Breast epithelium (tissue), 3 donors: ENCODE measurements at regions not wholly inside any gene's neighbourhood (a gene's known extent, or its start where the extent isn't known, plus 50 kb on each side); places are given as distances from the start of the nearest gene placed in this dataset.

Source experiments
- POLR2A ChIP-seq: fragments of 450-650 bp; IDR thresholded peaks from one replicate; pipeline ENCODE4 v1.6.1; 2016; ENCODE audit warnings: antibody characterized with exemption, mild to moderate bottlenecking, moderate library complexity
- POLR2AphosphoS5 ChIP-seq, 3 donors: sonication (generic); formaldehyde crosslinking; IDR thresholded peaks; one replicate each; pipeline ENCODE4 v1.6.1; 2017; ENCODE audit warnings: antibody characterized with exemption in 3 of 3
- TF ChIP-seq, protein P1 (sequence below), 3 donors: fragments of 450-650 bp; IDR thresholded peaks; one replicate each; pipeline ENCODE4 v1.5.1; 2016 to 2017; ENCODE audit warnings: antibody characterized with exemption in 3 of 3, mild to moderate bottlenecking in 3 of 3, moderate library complexity in 3 of 3

DNA sequence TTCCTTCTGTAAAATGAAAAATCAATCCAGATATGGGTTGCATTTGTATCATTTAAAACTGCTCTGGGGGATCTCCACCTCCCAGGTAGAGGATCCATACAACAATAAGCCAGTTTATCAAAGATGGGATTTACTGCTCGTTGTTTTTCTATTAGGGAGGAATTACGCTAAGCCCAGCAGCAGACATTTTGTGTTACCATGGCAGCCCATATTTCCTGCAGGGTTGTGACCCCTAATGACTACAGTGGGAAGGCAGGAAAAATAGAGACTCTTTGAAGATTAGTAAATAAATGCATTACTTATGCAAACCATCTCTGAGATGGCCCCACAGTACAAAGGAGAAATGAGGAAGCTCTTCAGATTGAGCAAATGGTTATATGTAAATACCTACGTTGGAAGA, 253.4 kb upstream of the GPR101 start:
- no peak for TF ChIP-seq POLR2A
- TF ChIP-seq, protein P1, sequence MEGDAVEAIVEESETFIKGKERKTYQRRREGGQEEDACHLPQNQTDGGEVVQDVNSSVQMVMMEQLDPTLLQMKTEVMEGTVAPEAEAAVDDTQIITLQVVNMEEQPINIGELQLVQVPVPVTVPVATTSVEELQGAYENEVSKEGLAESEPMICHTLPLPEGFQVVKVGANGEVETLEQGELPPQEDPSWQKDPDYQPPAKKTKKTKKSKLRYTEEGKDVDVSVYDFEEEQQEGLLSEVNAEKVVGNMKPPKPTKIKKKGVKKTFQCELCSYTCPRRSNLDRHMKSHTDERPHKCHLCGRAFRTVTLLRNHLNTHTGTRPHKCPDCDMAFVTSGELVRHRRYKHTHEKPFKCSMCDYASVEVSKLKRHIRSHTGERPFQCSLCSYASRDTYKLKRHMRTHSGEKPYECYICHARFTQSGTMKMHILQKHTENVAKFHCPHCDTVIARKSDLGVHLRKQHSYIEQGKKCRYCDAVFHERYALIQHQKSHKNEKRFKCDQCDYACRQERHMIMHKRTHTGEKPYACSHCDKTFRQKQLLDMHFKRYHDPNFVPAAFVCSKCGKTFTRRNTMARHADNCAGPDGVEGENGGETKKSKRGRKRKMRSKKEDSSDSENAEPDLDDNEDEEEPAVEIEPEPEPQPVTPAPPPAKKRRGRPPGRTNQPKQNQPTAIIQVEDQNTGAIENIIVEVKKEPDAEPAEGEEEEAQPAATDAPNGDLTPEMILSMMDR (IDR thresholded peaks at IDR 0.05): no peak
- TF ChIP-seq POLR2AphosphoS5 (IDR thresholded peaks at IDR 0.05): no peak
